Fibroblast of skin of abdomen (primary cell): ENCODE measurements at regions not wholly inside any gene's neighbourhood (a gene's known extent, or its start where the extent isn't known, plus 50 kb on each side); places are given as distances from the start of the nearest gene placed in this dataset.

Source experiments
- DNase-seq: peaks from one replicate; pipeline ENCODE4 v3.0.0-alpha.2; 2013

DNA sequence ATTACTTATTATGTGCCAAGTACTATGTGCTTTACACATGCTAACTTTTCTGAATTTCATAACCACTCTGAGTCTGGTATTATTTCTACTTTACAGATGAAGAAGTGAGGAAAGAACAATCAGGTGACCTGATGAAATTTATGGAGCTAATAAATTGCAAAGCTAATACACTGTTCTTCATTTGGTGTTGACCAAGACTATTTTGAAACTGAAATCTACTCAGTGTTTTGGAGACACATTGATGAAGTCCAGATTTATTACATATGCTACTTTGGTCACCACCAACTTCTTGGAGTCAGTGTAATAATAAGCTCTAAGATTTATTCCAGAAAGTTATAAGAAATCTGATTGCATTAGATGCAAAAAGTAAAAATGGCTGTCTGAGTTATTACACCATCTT is 637.9 kb downstream of the FAT4 start:
- DNase-seq, result peak; percentile 33

DNA sequence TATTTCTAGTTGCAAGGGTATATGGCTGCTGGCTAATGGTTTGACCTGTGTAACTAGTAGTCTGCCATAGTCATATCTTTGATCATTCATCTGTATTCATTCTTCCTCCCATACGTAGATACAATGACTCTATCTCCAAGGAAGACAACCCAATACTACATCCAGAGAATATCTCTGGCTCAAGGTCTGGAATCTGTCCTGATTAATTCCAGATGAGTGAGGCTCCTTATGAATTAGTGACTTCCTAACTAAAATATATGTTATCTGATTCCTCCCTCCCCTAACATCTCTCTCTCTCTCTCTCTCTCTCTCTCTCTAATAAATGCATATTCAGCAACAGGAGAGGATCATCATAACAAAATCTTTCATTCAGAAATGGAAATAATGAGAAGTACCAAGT is 641.5 kb downstream of the FAT4 start:
- DNase-seq, result peak; percentile 68

- no peak for DNase-seq
Observed at GRCh38 chr4:125958519-125958918, 643.8 kb downstream of the FAT4 start.

GRCh38 chr4:125961626-125962025 is 646.9 kb downstream of the FAT4 start:
- no peak for DNase-seq

GRCh38 chr4:125975861-125976397 is 661.2 kb downstream of the FAT4 start:
- DNase-seq, result no peak

DNA sequence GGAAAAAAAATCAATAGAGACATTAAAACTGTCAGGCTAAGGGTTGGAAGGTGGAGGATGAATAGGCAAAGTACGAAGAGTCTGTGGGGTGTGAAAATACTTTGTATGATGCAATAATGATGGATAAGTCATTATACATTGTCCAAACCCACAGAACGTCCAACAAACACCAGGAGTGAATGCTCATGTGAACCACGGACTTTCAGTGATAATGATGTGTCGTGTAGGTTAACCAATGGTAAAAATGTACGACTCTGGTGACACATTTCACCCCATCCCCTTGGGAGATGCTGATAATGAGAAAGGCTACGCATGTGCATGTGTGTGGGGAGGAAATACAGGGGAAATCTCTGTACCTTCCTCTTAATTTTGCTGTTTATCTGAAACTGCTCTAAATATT is 665.2 kb downstream of the FAT4 start:
- peak; percentile 35 for DNase-seq

GRCh38 chr4:125983168-125983567 is 668.4 kb downstream of the FAT4 start:
- DNase-seq, result no peak

GRCh38 chr4:125985856-125986255 is 671.1 kb downstream of the FAT4 start:
- no peak for DNase-seq

DNA sequence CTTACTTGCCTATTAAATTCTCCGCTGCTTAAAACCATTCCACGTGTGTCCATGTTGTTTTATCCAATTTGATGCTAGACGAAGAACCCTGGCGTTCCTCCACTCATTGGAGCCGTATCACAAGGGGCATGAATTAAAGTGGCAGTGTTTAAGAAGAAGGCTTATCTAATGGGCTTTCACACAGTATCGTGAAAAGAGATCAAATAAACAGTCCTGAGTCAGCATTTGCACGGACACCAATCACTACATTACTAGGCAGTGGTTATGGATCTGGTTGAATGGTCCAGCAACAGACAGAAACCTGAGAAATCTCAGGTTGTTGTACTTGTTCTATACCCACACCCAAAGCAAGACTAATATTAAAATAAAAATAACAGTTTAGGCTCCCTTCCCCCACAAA is 671.6 kb downstream of the FAT4 start:
- DNase-seq, result no peak

DNA sequence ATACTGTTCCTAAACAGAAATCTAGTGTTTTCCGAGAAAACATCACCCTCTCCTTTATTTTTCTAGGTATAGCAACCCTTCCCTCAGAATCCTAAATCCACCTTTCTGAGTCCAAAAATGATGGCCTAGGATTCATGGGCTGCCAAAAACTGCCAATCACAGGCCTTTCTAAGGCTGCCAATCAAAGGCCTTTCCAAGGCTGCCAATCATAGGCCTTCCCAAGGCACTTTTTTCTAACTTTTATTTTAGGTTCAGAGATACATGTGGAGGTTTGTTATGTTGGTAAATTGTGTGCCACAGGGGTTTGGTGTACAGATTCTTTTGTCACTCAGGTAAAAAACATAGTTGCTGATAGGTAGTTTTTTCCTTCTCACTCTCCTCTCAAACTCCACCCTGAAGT is 673.7 kb downstream of the FAT4 start:
- DNase-seq, result no peak

DNA sequence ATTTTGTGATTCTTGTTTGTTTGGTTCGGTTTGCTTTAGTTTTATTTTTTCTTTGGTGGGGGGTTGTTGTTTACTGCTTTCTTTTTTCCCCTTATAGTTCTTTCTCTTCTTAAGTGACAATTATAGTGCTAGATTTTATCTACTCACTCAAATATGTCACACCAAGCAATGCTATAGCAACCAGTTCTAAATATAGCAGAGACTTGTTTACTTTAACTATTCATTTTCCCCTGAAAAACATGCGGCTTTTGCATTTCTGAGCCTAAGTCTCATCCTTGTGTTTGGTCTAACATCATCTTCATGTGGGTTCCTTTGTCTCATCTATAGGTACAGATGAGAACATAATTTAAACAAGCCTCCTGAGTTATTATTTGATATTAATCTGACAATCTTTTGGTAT is 676.6 kb downstream of the FAT4 start:
- DNase-seq, result no peak

- DNase-seq, result no peak
Observed at GRCh38 chr4:125992891-125993290, 678.1 kb downstream of the FAT4 start.

DNA sequence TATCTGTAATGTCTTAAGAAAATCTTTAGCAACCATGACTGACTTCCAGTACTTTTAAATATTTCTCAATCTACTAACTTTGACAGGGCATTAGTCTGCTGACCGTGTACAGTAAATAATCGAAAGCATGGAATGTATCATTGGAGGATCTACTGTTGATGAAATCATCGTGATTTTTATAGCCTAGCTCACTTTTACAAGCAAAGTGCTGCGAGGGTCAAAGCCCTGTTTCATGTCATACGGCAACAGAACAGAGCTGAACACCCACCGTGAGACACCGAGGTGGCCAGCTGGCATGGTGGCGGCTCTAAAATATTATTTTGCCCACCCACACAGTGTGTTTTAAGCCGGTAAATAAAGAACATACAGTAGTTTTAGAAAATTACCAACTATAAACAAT is 679.3 kb downstream of the FAT4 start:
- no peak for DNase-seq

GRCh38 chr4:125994430-125994829 is 679.7 kb downstream of the FAT4 start:
- DNase-seq, result no peak

DNA sequence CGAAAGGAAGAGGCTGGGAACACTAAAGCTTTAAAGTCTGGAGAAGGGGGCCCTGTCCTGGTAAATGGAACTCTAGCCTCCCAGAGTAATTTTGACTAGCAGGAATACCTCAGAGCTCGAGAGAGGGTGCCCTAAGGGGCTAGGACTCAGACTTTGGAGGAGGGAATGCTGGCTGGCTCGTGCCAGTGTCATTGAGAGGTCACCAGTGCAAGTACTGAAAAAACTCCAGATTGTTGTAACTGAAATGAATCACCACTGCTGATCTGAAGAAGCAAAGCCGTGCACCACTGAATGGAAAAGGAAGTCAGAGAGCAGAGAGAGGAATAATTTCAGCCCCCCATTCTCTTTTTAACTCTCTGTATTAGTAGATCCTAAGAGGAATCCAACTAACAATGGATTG is 690.2 kb downstream of the FAT4 start:
- DNase-seq, result peak; percentile 52

GRCh38 chr4:126007142-126007541 is 692.4 kb downstream of the FAT4 start:
- no peak for DNase-seq

GRCh38 chr4:126012691-126013290 is 698.0 kb downstream of the FAT4 start:
- DNase-seq, result no peak

DNA sequence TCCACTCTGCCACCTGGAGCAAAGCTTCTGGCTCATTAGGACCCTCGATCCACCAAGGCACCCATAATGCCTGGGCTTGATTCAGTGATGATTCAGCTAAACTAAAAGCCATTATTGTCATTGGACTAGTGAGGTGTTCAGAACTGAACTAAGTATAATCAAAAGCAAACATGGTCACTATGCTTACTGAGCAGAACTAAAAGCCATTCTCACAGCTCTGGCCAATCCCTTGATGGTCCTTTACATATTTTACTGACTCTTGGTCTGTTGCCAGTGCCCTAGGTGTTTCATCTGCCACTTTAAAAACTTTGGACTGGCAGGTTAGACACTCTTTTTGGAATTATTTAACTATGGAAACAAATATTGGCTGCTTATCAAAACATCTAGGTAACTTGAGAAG is 703.5 kb downstream of the FAT4 start:
- DNase-seq, result no peak

- peak; percentile 21 for DNase-seq
Observed at GRCh38 chr4:126023896-126024295, 709.1 kb downstream of the FAT4 start.

GRCh38 chr4:126027601-126028000 is 712.8 kb downstream of the FAT4 start:
- DNase-seq, result no peak

GRCh38 chr4:126028876-126029275 is 714.1 kb downstream of the FAT4 start:
- peak; percentile 44 for DNase-seq

DNA sequence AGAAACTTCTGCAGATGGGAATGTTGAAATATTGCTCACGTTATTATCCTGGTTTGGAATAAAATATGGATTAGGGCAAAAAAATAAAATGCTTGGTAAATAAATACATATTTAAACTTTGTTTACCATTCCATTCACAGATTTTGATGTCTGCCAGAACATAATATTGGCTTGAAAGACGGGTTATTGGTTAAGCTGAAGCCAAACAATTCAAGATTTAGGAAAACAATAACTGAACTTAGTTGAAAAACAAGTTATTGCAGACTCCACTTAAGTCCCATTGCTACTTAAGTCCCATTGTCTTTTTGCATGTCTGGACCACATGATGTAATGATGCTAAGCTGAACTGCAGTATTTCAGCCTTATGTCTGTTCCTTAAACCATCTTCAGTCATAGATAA is 722.5 kb downstream of the FAT4 start:
- no peak for DNase-seq

GRCh38 chr4:126038502-126039144 is 723.9 kb downstream of the FAT4 start:
- no peak for DNase-seq

GRCh38 chr4:126046081-126046614 is 731.4 kb downstream of the FAT4 start:
- peak; percentile 23 for DNase-seq
